ENCODE measurements at regions not wholly inside any gene's neighbourhood (a gene's known extent, or its start where the extent isn't known, plus 50 kb on each side); places are given as distances from the start of the nearest gene placed in this dataset.
A peak's percentile ranks its signal among the peaks of the same experiment; 100 is the strongest.

GRCh38 chr12:39037115-39037514, 131.7 kb upstream of the CPNE8 start:
- Histone ChIP-seq H3K36me3 (ENCODE audit: control insufficient read depth in 2 of 3, insufficient read depth in 3 of 3, low read length in 3 of 3) (no peaks in the 10 kb centered on the region), H3K27ac (ENCODE audit: low read depth in 2 of 2, low read length in 2 of 2) (no peak overlapping the region), H3K9me3 (ENCODE audit: control insufficient read depth in 2 of 3, insufficient read depth in 1 of 3, low read length in 3 of 3) (no peaks in the 10 kb centered on the region), H3K27me3 (ENCODE audit: control insufficient read depth, insufficient read depth, low read length) (no peaks in the 10 kb centered on the region), H3K4me1 (ENCODE audit: control insufficient read depth in 2 of 3, insufficient read depth in 2 of 3, low read depth in 1 of 3, low read length in 3 of 3) (no peaks in the 10 kb centered on the region), H3K4me3 (ENCODE audit: low read length in 3 of 3) (no peak overlapping the region), H3K9ac (ENCODE audit: low read length in 3 of 3) (no peak overlapping the region)
- FAIRE-seq (no peak), DNase-seq (peak in 2 of 5 donors; percentile 24 to 27)
- no peak for TF ChIP-seq CTCF (IDR thresholded peaks at IDR 0.05; ENCODE audit: borderline replicate concordance, extremely low read depth, insufficient read depth)
- intact Hi-C loops (cut with DNase I), result no loop called here

DNA sequence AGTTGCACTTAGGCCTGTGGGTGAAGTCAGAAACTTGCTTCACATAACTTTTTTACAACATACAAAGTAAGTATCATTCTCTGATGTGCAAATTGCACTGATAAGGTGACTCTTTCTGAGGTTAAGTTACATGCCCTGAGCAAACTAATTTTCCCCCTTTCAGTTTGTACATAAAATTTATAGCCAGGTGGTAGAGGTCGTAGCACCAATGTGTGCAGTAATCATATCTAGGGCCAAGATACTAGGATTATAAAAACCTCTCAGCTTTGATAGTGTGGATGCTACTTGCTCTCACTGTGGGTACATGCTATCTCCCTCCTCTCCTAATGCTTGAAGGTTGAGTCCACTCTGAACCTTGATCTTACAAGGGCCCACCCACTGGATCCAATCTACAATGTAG, 130.7 kb upstream of the CPNE8 start:
- Histone ChIP-seq H3K4me3 (ENCODE audit: low read length in 3 of 3) (no peak overlapping the region), H3K9me3 (ENCODE audit: control insufficient read depth in 2 of 3, insufficient read depth in 1 of 3, low read length in 3 of 3) (no peaks in the 10 kb centered on the region), H3K9ac (ENCODE audit: low read length in 3 of 3) (no peak overlapping the region), H3K27ac (ENCODE audit: low read depth in 2 of 2, low read length in 2 of 2) (no peak overlapping the region), H3K36me3 (ENCODE audit: control insufficient read depth in 2 of 3, insufficient read depth in 3 of 3, low read length in 3 of 3) (no peaks in the 10 kb centered on the region), H3K27me3 (ENCODE audit: control insufficient read depth, insufficient read depth, low read length) (no peaks in the 10 kb centered on the region), H3K4me1 (ENCODE audit: control insufficient read depth in 2 of 3, insufficient read depth in 2 of 3, low read depth in 1 of 3, low read length in 3 of 3) (no peaks in the 10 kb centered on the region)
- TF ChIP-seq CTCF (IDR thresholded peaks at IDR 0.05; ENCODE audit: borderline replicate concordance, extremely low read depth, insufficient read depth), result no peak
- FAIRE-seq, result no peak
- DNase-seq, result no peak
- intact Hi-C loops (cut with DNase I), result no loop called here

DNA sequence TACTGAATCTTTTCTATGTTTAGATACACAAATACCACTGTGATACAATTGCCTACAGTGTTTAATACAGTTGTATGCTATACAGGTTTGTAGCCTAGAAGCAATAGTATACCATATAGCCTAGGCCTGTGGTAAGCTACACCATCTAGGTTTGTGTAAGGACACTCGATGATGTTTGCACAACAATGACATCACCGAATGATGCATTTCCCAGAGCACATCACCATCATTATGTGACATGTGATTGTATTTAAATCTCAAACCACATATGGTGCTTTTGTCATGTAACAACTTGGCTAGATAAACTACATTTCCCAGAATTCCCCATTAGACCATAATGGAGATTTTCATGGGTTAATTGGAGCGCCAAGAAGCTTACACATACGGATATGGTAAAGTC, 128.4 kb upstream of the CPNE8 start:
- Histone ChIP-seq H3K27ac (ENCODE audit: low read depth in 2 of 2, low read length in 2 of 2) (no peak overlapping the region), H3K4me3 (ENCODE audit: low read length in 3 of 3) (no peak overlapping the region), H3K4me1 (ENCODE audit: control insufficient read depth in 2 of 3, insufficient read depth in 2 of 3, low read depth in 1 of 3, low read length in 3 of 3) (no peaks in the 10 kb centered on the region), H3K9ac (ENCODE audit: low read length in 3 of 3) (no peak overlapping the region), H3K36me3 (ENCODE audit: control insufficient read depth in 2 of 3, insufficient read depth in 3 of 3, low read length in 3 of 3) (no peaks in the 10 kb centered on the region), H3K27me3 (ENCODE audit: control insufficient read depth, insufficient read depth, low read length) (no peaks in the 10 kb centered on the region), H3K9me3 (ENCODE audit: control insufficient read depth in 2 of 3, insufficient read depth in 1 of 3, low read length in 3 of 3) (no peaks in the 10 kb centered on the region)
- no peak for DNase-seq
- no peak for TF ChIP-seq CTCF (IDR thresholded peaks at IDR 0.05; ENCODE audit: borderline replicate concordance, extremely low read depth, insufficient read depth)
- intact Hi-C loops (cut with DNase I), result no loop called here
- FAIRE-seq, result no peak

DNA sequence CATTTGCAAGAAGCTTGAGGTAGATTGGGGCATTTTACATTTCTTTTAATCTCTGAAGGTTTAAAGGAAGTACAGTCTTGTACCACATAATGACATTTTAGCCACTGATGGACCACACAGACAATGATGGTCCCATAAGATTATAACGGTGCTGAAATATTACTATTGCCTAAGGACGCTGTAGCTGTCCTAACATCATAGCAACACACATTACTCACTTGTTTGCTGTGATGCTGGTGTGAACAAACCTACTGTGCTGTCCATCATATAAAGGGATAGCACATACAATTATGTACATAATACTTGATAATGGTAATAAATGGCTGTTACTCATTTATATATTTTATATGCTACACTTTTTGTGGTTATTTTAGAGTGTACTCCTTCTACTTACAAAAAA, 127.1 kb upstream of the CPNE8 start:
- TF ChIP-seq CTCF (IDR thresholded peaks at IDR 0.05; ENCODE audit: borderline replicate concordance, extremely low read depth, insufficient read depth), result no peak
- DNase-seq (no peak), FAIRE-seq (no peak)
- no peak overlapping the region for H3K4me3 ChIP-seq (ENCODE audit: low read length in 3 of 3)
- H3K4me1 ChIP-seq (ENCODE audit: control insufficient read depth in 2 of 3, insufficient read depth in 2 of 3, low read depth in 1 of 3, low read length in 3 of 3), result no peaks in the 10 kb centered on the region
- no peak overlapping the region for H3K9ac ChIP-seq (ENCODE audit: low read length in 3 of 3)
- no peaks in the 10 kb centered on the region for H3K27me3 ChIP-seq (ENCODE audit: control insufficient read depth, insufficient read depth, low read length)
- intact Hi-C loops (cut with DNase I), result no loop called here
- H3K9me3 ChIP-seq (ENCODE audit: control insufficient read depth in 2 of 3, insufficient read depth in 1 of 3, low read length in 3 of 3), result no peaks in the 10 kb centered on the region
- no peaks in the 10 kb centered on the region for H3K36me3 ChIP-seq (ENCODE audit: control insufficient read depth in 2 of 3, insufficient read depth in 3 of 3, low read length in 3 of 3)
- H3K27ac ChIP-seq (ENCODE audit: low read depth in 2 of 2, low read length in 2 of 2), result no peak overlapping the region

Measured in kidney (tissue), 13 donors.